NT2/D1 (cell line): ENCODE measurements at regions not wholly inside any gene's neighbourhood (a gene's known extent, or its start where the extent isn't known, plus 50 kb on each side); places are given as distances from the start of the nearest gene placed in this dataset.

Experiments used
- SUZ12 ChIP-seq: IDR thresholded peaks from 2 replicates; pipeline ENCODE4 v1.6.1; 2011; ENCODE audit not compliant: insufficient read length, insufficient read depth; ENCODE audit errors: extremely low read depth
- YY1 ChIP-seq: IDR thresholded peaks from 2 replicates; pipeline ENCODE4 v1.6.1; 2011; ENCODE audit not compliant: insufficient read length, insufficient read depth
- ZNF274 ChIP-seq: IDR thresholded peaks from 2 replicates; pipeline ENCODE4 v1.6.1; 2011; ENCODE audit warnings: mild to moderate bottlenecking, low read depth, low read length

GRCh38 chr21:35363458-35363857 is 314.4 kb upstream of the RUNX1 start:
- TF ChIP-seq YY1 = no peak
- TF ChIP-seq SUZ12 = no peak
- no peak for TF ChIP-seq ZNF274
